ENCODE measurements at regions not wholly inside any gene's neighbourhood (a gene's known extent, or its start where the extent isn't known, plus 50 kb on each side); places are given as distances from the start of the nearest gene placed in this dataset.

- DNase-seq (ENCODE audit: low read depth) = no peak
Measured at GRCh38 chr4:99712530-99712929, 54.9 kb upstream of the C4orf54 start.

GRCh38 chr4:99712099-99712498 is 54.5 kb upstream of the C4orf54 start:
- no peak for DNase-seq (ENCODE audit: low read depth)

- no peak for DNase-seq (ENCODE audit: low read depth)
Measured at GRCh38 chr4:99711657-99712056, 54.0 kb upstream of the C4orf54 start.

GRCh38 chr4:99710681-99711345 is 53.2 kb upstream of the C4orf54 start:
- no peak for DNase-seq (ENCODE audit: low read depth)

GRCh38 chr4:99710020-99710419 is 52.4 kb upstream of the C4orf54 start:
- no peak for DNase-seq (ENCODE audit: low read depth)

- no peak for DNase-seq (ENCODE audit: low read depth)
Measured at GRCh38 chr4:99708551-99708950, 50.9 kb upstream of the C4orf54 start.
